NCI-H1417 (cell line): ENCODE measurements at regions not wholly inside any gene's neighbourhood (a gene's known extent, or its start where the extent isn't known, plus 50 kb on each side); places are given as distances from the start of the nearest gene placed in this dataset.

Experiments used
- DNase-seq, 3 experiments: peaks; one replicate each; lab custom pipeline; 2025; lab: John Stamatoyannopoulos, UW

- DNase-seq = no peak
Observed at GRCh38 chr11:122062763-122063162, 53.3 kb downstream of the BLID start.

DNA sequence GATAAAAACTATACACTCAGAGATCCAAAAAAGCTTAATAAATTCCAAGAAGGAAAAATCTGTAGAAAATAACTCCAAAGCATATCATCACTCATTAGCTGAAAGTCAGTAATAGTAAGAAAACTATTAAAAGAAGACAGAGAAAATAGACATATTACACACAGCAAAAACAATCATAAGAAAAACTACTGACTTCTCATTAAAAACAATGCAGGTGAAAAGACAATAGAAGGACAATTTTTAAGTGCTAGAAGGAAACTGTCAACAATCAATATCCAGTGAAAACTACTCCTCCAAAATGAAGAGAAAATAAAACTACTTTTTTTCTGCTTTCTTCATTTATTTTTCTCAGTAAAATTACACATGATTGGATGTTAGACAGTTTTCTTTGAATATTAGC, 56.5 kb downstream of the BLID start:
- DNase-seq = no peak

GRCh38 chr11:122050021-122050690, 65.9 kb downstream of the BLID start:
- DNase-seq = no peak

- DNase-seq = no peak
Observed at GRCh38 chr11:122048401-122048800, 67.6 kb downstream of the BLID start.

GRCh38 chr11:122046846-122047245, 69.2 kb downstream of the BLID start:
- DNase-seq = no peak

DNA sequence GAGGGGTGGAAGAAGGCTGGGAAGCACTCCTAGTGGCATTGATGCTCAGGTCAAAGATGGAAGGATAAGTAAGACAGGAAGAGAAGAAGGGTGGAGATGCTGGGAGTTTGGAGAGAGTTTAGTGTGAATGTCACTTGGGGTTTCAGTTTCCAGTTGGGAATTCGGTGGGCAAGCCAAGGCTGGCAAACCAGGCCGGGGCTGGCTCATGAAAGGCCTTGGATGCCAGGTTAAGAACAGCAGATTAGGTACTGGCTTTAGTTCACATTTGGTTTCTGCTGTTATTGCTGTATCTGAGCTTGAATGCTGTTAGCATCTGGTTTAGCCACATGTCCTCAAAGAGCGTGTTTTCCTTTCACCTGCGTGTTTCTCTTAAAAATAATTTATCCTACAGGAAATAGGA, 69.6 kb downstream of the BLID start:
- no peak for DNase-seq

GRCh38 chr11:122045181-122045586, 70.8 kb downstream of the BLID start:
- no peak for DNase-seq

DNA sequence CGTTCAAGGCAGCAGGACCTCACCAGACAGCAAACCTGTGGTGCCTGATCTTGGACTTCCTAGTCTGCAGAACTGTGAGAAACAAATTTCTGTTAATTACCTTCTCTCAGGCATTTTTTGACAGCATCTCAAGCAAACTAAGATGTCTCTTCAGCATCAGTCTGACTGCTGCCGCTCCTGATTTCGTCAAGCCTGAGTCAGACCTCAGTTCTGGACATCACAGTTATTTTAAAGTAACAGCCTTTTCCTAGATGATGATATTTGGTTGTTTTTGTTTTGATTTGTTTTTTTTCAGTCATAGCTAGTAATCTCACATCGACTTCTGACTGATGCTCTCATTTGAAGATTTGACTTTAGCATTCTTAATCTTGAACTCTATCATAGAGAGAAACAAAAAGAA, 71.9 kb downstream of the BLID start:
- DNase-seq = no peak

GRCh38 chr11:122042981-122043380, 73.0 kb downstream of the BLID start:
- no peak for DNase-seq

DNA sequence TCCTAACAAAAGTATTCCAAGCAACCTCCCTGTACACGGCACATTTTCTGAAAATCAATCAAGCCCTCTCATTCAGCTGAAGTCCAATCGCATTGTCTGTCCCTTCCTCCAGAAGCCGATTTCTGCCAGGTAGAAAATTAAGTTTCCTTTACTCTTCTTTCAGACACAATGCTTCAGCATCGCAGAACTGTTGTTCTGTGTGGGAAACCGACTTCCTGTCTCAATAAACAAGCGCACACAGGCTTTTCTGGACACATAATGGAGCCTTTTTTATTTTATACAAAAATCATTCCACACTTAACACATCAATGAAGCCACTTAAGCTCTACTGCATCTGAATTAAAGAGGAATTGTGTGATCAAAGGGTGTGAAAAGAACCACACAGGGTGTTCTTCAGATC, 75.6 kb downstream of the BLID start:
- no peak for DNase-seq

- DNase-seq = no peak
Observed at GRCh38 chr11:122038543-122038942, 77.5 kb downstream of the BLID start.

DNA sequence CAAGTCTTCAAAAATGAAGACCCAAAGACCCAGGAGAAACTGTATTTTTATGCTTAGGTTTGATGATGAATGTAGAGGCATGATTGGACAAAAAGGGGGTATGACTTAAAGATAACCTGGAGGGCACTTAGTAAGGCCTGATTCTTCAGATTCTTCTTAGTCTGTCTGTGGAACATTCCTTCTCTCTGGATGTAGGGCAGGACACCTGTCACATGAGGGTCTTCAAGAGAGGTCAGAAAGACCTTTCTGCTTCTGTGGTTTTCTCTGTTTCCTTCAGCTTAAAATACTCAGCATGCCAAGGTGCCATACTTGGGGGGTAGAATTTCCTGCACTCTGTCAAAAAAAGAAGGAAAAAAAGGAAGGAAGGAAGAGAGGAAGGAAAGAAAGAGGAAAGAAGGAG, 78.1 kb downstream of the BLID start:
- no peak for DNase-seq

DNA sequence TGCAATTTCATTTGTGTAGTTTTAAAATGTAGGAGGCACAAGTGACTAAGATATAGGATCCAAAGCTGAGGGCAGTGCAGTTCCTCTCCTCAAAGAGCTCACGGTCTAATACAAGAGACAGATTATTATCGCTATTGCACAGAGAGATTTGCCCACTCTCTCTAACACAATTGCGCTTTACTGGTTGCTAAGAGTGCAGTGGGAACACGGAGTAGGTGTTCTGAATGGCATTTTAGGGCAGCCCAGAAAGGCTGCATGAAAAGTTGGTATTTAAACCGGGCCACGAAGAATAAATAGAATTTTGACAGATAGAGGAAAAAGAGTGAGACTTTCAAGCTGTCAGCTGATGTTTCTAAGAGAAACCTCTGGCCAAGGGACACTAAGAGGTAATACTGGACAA, 79.5 kb downstream of the BLID start:
- DNase-seq = no peak

DNA sequence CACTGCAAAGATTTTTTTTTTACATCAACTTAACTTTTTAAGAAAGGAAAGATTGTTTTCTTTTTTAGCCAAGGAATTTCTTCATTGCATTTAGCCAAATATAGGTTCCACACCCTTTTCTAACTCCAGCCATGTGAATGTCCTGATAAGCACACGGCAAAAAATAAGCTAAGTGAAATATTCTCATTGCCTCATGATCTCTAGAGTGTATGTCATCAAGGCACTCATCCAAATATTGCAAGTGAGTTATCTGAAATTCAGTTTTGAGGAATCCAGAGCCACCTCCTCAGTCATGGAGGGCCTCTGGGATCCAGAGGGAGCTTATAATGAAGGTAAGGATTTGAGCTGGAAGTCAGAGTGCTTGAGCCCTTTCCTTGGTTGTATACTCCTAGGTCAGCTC, 80.0 kb downstream of the BLID start:
- no peak for DNase-seq

- DNase-seq = no peak
Observed at GRCh38 chr11:122033631-122034030, 82.4 kb downstream of the BLID start.

GRCh38 chr11:122033193-122033592, 82.8 kb downstream of the BLID start:
- DNase-seq = no peak

- no peak for DNase-seq
Observed at GRCh38 chr11:122032317-122032716, 83.7 kb downstream of the BLID start.

- no peak for DNase-seq
Observed at GRCh38 chr11:122031813-122032212, 84.2 kb downstream of the BLID start.

DNA sequence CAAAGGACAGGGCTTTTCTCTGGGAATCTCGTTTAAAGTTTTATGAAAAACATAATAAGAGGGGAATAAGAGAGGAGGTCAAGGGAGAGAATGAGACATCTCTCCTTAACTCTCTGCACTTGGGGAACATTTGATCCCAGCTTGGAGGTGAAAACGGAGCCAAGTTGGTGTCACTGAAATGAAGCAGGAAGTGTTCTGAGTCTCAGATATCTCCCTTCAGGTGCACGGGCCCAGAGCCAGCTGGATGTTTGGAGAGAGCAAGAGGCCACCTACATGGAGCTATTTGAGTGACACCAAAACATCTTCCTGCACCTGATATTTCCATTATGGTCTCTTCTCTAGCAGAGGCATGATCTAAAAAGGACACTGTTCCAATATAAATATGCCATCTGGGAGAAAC, 85.7 kb downstream of the BLID start:
- no peak for DNase-seq

DNA sequence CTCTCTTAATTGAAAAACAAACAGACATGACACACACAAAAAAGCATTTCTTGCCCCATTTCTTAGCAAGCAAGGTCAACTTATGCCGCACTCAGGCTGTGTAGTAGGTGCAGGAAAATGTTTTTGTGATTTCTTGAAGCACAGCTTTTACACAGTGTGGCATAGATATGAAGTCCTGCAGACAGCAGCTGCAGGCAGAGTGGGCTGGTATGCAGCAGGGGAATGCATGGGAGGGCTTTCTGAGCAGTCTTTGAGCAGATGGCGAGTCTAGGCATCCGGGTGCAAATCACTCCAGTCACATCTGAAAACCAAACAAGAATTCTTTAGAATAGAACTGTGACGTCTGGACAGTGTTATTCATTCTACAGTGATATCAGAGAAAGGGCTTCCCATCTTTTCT, 87.5 kb downstream of the BLID start:
- DNase-seq = no peak

DNA sequence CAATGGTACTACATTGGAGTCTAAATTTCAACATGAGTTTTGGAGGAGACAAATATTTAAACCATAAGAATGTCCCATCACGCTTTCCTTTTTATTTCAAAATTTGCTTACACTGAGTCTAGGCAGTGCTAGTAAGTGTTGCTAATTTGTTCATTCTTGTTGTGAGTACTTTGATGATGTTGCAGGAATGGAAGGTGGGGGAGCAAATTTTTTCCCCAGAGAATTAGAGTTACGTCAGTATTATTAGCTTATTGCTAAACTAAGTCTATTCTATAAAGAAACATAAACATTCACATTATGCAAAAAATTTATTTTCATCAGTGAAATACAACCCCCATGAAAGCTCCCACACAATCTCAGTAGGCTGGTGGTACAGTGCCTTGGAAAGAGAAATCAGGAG, 88.0 kb downstream of the BLID start:
- DNase-seq = no peak

DNA sequence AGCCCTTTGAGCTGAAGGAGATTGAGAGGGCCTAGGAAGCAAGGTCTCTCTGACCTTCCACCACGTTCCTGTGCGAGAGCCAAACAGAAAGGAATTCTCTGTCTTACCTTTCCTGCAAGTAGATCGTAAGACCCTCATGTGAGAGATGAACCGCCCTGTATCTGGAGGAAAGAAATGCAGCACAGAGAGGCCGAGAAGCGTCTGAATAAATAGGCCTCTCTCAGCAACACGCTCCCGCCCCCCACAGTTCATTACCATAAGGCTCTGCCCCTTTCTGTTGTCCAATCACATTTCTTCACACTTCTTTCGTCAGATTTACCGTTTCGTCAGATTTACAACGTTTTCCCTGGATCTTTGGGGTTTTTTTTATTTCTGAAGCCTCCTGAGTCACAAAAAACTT, 90.3 kb downstream of the BLID start:
- DNase-seq = no peak

- no peak for DNase-seq
Observed at GRCh38 chr11:122024278-122024677, 91.7 kb downstream of the BLID start.

- DNase-seq = no peak
Observed at GRCh38 chr11:122023614-122024250, 92.3 kb downstream of the BLID start.
